ENCODE measurements at regions not wholly inside any gene's neighbourhood (a gene's known extent, or its start where the extent isn't known, plus 50 kb on each side); places are given as distances from the start of the nearest gene placed in this dataset.

DNA sequence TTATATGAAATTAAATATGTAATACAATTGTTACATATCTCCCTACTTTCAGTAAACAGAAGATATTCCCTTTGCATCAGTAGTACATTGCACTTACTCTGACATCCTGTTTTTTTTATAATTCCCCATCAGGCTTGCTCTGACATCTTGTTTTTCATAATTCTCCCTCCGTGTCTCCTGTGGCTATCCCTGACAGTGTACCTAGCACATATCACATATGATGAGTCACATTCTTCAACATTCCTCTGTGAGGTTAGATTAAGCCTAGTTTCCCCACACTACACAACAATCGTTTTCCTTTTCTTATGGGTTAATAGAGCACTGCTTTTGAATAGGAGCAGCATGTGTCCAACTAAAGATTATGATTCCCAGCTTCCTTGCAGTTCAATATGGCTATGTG, 250.6 kb upstream of the NPVF start:
- no peak for TF ChIP-seq POLR2A (IDR thresholded peaks at IDR 0.05)
- TF ChIP-seq, protein P1, sequence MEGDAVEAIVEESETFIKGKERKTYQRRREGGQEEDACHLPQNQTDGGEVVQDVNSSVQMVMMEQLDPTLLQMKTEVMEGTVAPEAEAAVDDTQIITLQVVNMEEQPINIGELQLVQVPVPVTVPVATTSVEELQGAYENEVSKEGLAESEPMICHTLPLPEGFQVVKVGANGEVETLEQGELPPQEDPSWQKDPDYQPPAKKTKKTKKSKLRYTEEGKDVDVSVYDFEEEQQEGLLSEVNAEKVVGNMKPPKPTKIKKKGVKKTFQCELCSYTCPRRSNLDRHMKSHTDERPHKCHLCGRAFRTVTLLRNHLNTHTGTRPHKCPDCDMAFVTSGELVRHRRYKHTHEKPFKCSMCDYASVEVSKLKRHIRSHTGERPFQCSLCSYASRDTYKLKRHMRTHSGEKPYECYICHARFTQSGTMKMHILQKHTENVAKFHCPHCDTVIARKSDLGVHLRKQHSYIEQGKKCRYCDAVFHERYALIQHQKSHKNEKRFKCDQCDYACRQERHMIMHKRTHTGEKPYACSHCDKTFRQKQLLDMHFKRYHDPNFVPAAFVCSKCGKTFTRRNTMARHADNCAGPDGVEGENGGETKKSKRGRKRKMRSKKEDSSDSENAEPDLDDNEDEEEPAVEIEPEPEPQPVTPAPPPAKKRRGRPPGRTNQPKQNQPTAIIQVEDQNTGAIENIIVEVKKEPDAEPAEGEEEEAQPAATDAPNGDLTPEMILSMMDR (IDR thresholded peaks at IDR 0.05) = no peak
